Neural crest cell (in vitro differentiated cells): ENCODE measurements at regions not wholly inside any gene's neighbourhood (a gene's known extent, or its start where the extent isn't known, plus 50 kb on each side); places are given as distances from the start of the nearest gene placed in this dataset.

Experiments
- DNase-seq: peaks from one replicate; pipeline ENCODE4 v3.0.0; 2021; ENCODE audit warnings: low read depth, mixed read lengths, low spot score
- H3K27ac Mint-ChIP-seq: one replicate; pipeline ENCODE4 v1.8.0; 2021; ENCODE audit warnings: mild to moderate bottlenecking, mixed read lengths; ENCODE audit not compliant: unreplicated experiment
- H3K27me3 Mint-ChIP-seq: 2 replicates; pipeline ENCODE4 v1.8.0; 2021; ENCODE audit warnings: low read depth, mild to moderate bottlenecking, mixed read lengths
- H3K36me3 Mint-ChIP-seq: 2 replicates; pipeline ENCODE4 v1.8.0; 2021; ENCODE audit warnings: low read depth, mild to moderate bottlenecking, mixed read lengths
- H3K4me1 Mint-ChIP-seq: 2 replicates; pipeline ENCODE4 v1.8.0; 2021; ENCODE audit warnings: mixed read lengths
- H3K4me3 Mint-ChIP-seq: one replicate; pipeline ENCODE4 v1.8.0; 2021; ENCODE audit warnings: mild to moderate bottlenecking, mixed read lengths
- H3K9me3 Mint-ChIP-seq: 2 replicates; pipeline ENCODE4 v1.8.0; 2021; ENCODE audit warnings: mixed read lengths
- CTCF ChIP-seq: fragments of 200-600 bp; sonication (generic); conservative IDR thresholded peaks from 2 replicates; pipeline ENCODE4 v1.5.0; 2021; ENCODE audit warnings: antibody characterized with exemption, mild to moderate bottlenecking

GRCh38 chr1:147833231-147833860 is 69.2 kb upstream of the GJA8 start:
- Mint-ChIP-seq H3K9me3 (peaks cover 12% of the 10 kb centered on the region), H3K27ac (no peak overlapping the region), H3K4me3 (no peak overlapping the region), H3K4me1 (peaks cover 9% of the 10 kb centered on the region), H3K27me3 (no peaks in the 10 kb centered on the region), H3K36me3 (no peaks in the 10 kb centered on the region)
- no peak for TF ChIP-seq CTCF
- DNase-seq: no peak

- Mint-ChIP-seq H3K9me3 (peaks cover 8% of the 10 kb centered on the region), H3K4me3 (no peak overlapping the region), H3K27ac (peak overlapping the region; percentile 59), H3K36me3 (no peaks in the 10 kb centered on the region), H3K27me3 (no peaks in the 10 kb centered on the region), H3K4me1 (peaks cover 9% of the 10 kb centered on the region)
- DNase-seq: no peak
- no peak for TF ChIP-seq CTCF
Measured at GRCh38 chr1:147834181-147834580, 68.4 kb upstream of the GJA8 start.

GRCh38 chr1:147834810-147835209 is 67.8 kb upstream of the GJA8 start:
- H3K4me1 Mint-ChIP-seq: peaks cover 9% of the 10 kb centered on the region
- TF ChIP-seq CTCF: no peak
- peak overlapping the region; percentile 31 for H3K27ac Mint-ChIP-seq
- no peak for DNase-seq
- peaks cover 5% of the 10 kb centered on the region for H3K9me3 Mint-ChIP-seq
- H3K27me3 Mint-ChIP-seq: no peaks in the 10 kb centered on the region
- no peaks in the 10 kb centered on the region for H3K36me3 Mint-ChIP-seq
- no peak overlapping the region for H3K4me3 Mint-ChIP-seq

- Mint-ChIP-seq H3K4me3 (no peak overlapping the region), H3K27ac (no peak overlapping the region), H3K36me3 (no peaks in the 10 kb centered on the region), H3K9me3 (peaks cover 2% of the 10 kb centered on the region), H3K4me1 (peaks cover 9% of the 10 kb centered on the region), H3K27me3 (no peaks in the 10 kb centered on the region)
- TF ChIP-seq CTCF: no peak
- DNase-seq: no peak
Measured at GRCh38 chr1:147837129-147837963, 65.2 kb upstream of the GJA8 start.

GRCh38 chr1:147837964-147838292 is 64.7 kb upstream of the GJA8 start:
- TF ChIP-seq CTCF: no peak
- Mint-ChIP-seq H3K27ac (no peak overlapping the region), H3K36me3 (no peaks in the 10 kb centered on the region), H3K4me1 (peaks cover 9% of the 10 kb centered on the region), H3K4me3 (no peak overlapping the region), H3K9me3 (no peaks in the 10 kb centered on the region), H3K27me3 (no peaks in the 10 kb centered on the region)
- no peak for DNase-seq
